B cell (primary cell): ENCODE measurements at regions not wholly inside any gene's neighbourhood (a gene's known extent, or its start where the extent isn't known, plus 50 kb on each side); places are given as distances from the start of the nearest gene placed in this dataset.

ENCODE experiments used
- ATAC-seq: fragments of 200-7000 bp; cut with Tn5 transposase; one replicate; pipeline ENCODE4 v1.10.0; 2021; ENCODE audit warnings: low read depth, mild to moderate bottlenecking, moderate number of reproducible peaks, moderate library complexity
- CTCF ChIA-PET: fragments of 350-600 bp; sonication (Branson Sonifier 250); formaldehyde crosslinking; loops from one replicate; lab custom pipeline; 2021; ENCODE audit warnings: antibody characterized with exemption, inconsistent platforms; lab: Charles Lee
- POLR2A ChIA-PET: fragments of 350-600 bp; sonication (Branson Sonifier 250); formaldehyde crosslinking; loops from one replicate; lab custom pipeline; 2021; ENCODE audit warnings: antibody characterized with exemption; lab: Charles Lee
- DNase-seq: peaks from one replicate; pipeline ENCODE4 v3.0.0; 2013
- H2AFZ ChIP-seq: 2 replicates; pipeline ENCODE4 v1.6.1; 2012; ENCODE audit warnings: mild to moderate bottlenecking, low read depth, low read length; ENCODE audit not compliant: insufficient read depth, poor library complexity, severe bottlenecking
- H3K27ac ChIP-seq, 2 donors: 1 replicate in 1 of 2; 2 replicates in 1 of 2; pipeline ENCODE4 v1.5.1; 2012 to 2013; ENCODE audit warnings: low read length in 2 of 2, mild to moderate bottlenecking in 2 of 2, moderate library complexity in 1 of 2
- H3K27me3 ChIP-seq, 4 experiments: fragments of 200-600 bp in 1 of 4; sonication (generic) in 1 of 4; replicated peaks in 1 of 4; 1 replicate in 2 of 4; 2 replicates in 2 of 4; pipeline versions ENCODE4 v1.6.1 to v1.7.0; 2013 to 2016; ENCODE audit warnings: low read length in 3 of 4, mild to moderate bottlenecking in 2 of 4, mixed read lengths in 1 of 4, moderate library complexity in 1 of 4; ENCODE audit not compliant: insufficient read depth in 4 of 4, control insufficient read depth in 3 of 4; ENCODE audit errors: control extremely low read depth in 1 of 4
- H3K36me3 ChIP-seq, 2 experiments: replicated peaks in 1 of 2; 1 replicate in 1 of 2; 2 replicates in 1 of 2; pipeline versions ENCODE4 v1.6.1 to v1.7.1; 2013; ENCODE audit warnings: low read length in 1 of 2; ENCODE audit not compliant: insufficient read depth in 2 of 2, control insufficient read depth in 1 of 2; ENCODE audit errors: control extremely low read depth in 1 of 2, extremely low read depth in 1 of 2
- H3K4me1 ChIP-seq, 2 donors: fragments of 200-600 bp in 1 of 2; sonication (generic) in 1 of 2; 1 replicate in 1 of 2; 2 replicates in 1 of 2; pipeline versions ENCODE4 v1.5.1 to v1.6.1; 2013 to 2017; ENCODE audit warnings: low read length in 2 of 2; ENCODE audit not compliant: control insufficient read depth in 2 of 2, insufficient read depth in 2 of 2
- H3K4me2 ChIP-seq: replicated peaks from 2 replicates; pipeline ENCODE3; 2012; ENCODE audit warnings: mild to moderate bottlenecking, low read depth, low read length; ENCODE audit not compliant: poor library complexity, severe bottlenecking
- H3K4me3 ChIP-seq, 5 experiments: fragments of 200-600 bp in 1 of 5; sonication (generic) in 1 of 5; 1 replicate in 3 of 5; 2 replicates in 2 of 5; pipeline versions ENCODE4 v1.5.1 to v1.7.0; 2011 to 2016; ENCODE audit warnings: low read length in 4 of 5, mild to moderate bottlenecking in 4 of 5, low read depth in 2 of 5, control low read depth in 1 of 5, moderate library complexity in 1 of 5; ENCODE audit not compliant: insufficient read depth in 1 of 5; ENCODE audit errors: control extremely low read depth in 1 of 5, extremely low read depth in 1 of 5
- H3K79me2 ChIP-seq: fragments of 200-600 bp; sonication (generic); one replicate; pipeline ENCODE4 v1.6.0; 2016; ENCODE audit warnings: low read length; ENCODE audit not compliant: control insufficient read depth, insufficient read depth
- H3K9ac ChIP-seq: fragments of 200-600 bp; sonication (generic); 2 replicates; pipeline ENCODE4 v1.6.1; 2017; ENCODE audit warnings: mild to moderate bottlenecking, low read length, moderate library complexity
- H3K9me3 ChIP-seq, 3 donors: one replicate each; pipeline versions ENCODE4 v1.6.1 to v1.7.1; 2013; ENCODE audit warnings: low read length in 2 of 3; ENCODE audit not compliant: control insufficient read depth in 2 of 3, insufficient read depth in 1 of 3; ENCODE audit errors: control extremely low read depth in 1 of 3
- H4K20me1 ChIP-seq: 2 replicates; pipeline ENCODE4 v1.6.0; 2012; ENCODE audit warnings: mild to moderate bottlenecking, low read length; ENCODE audit not compliant: insufficient read depth, control insufficient read depth, poor library complexity, severe bottlenecking
- H3K27ac Mint-ChIP-seq: one replicate; pipeline ENCODE4 v1.8.0; 2021; ENCODE audit warnings: mixed read lengths
- H3K27me3 Mint-ChIP-seq: one replicate; pipeline ENCODE4 v1.8.0; 2021; ENCODE audit warnings: mixed read lengths
- H3K4me1 Mint-ChIP-seq: one replicate; pipeline ENCODE4 v1.8.0; 2021; ENCODE audit warnings: mixed read lengths
- H3K4me3 Mint-ChIP-seq: one replicate; pipeline ENCODE4 v1.8.0; 2021; ENCODE audit warnings: mixed read lengths
- H3K9me3 Mint-ChIP-seq: one replicate; pipeline ENCODE4 v1.8.0; 2022; ENCODE audit warnings: mixed read lengths; ENCODE audit not compliant: insufficient read depth
- CTCF ChIP-seq: fragments of 200-600 bp; IDR thresholded peaks from one replicate; pipeline ENCODE4 v1.8.0; 2022; ENCODE audit warnings: antibody characterized with exemption, mild to moderate bottlenecking
- EZH2 ChIP-seq: IDR thresholded peaks from 2 replicates; pipeline ENCODE4 v1.6.1; 2012; ENCODE audit warnings: borderline replicate concordance, low read depth, mild to moderate bottlenecking, moderate library complexity, low read length; ENCODE audit not compliant: insufficient read depth, poor library complexity, severe bottlenecking
- WGBS: methylation state at CpG from one replicate; pipeline ENCODE4 v1.1.5; 2013; ENCODE audit warnings: missing lambda C conversion rate; ENCODE audit not compliant: insufficient coverage; 5-methylcytosine and 5-hydroxymethylcytosine counted together
- intact Hi-C: fragments of 100-400 bp; cut with micrococcal nuclease; formaldehyde crosslinking; loops from one replicate; pipeline ENCODE4 v1.10.0; 2022

DNA sequence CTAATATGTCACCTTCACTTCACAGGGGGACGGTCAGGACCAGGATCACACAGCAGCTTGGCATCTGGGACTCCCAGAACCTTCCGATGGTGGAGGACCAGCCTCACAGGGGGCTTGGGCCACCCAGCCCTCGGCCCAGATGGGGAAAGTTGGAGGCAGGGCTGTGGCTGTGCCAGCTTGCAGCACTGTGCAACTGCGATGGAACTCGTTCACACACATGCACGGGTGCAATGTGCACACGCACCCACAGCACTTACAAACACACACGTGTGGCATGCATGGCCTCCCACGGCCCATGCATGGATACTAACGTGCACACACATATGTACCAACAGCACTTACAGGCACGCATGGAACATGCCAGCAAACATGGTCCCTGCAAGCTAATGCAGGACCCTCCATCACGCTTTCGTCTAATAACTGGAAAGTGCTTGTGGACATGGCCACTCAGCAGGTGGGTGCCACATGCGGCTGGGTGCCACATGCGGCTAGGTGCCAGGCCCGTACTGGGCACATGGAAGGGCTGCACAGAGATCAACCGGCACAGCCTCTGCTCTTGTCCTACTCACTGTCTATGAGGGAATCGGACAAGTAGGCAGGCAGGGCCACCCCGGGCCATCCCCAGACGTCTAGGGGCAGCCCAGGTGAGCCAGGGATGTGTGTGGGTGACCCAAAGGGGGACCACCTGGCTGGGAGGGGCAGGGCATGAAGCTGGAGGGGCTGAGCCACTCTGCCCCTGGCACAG, 63.2 kb downstream of the ADRA2C start:
- H3K9me3 Mint-ChIP-seq: no peaks in the 10 kb centered on the region
- Histone ChIP-seq H3K9me3 (no peaks in the 10 kb centered on the region), H2AFZ (no peak overlapping the region), H3K27ac (no peak overlapping the region), H3K4me1 (no peaks in the 10 kb centered on the region), H3K79me2 (no peaks in the 10 kb centered on the region), H3K4me2 (no peak overlapping the region), H3K4me3 (no peak overlapping the region), H3K27me3 (no peaks in the 10 kb centered on the region), H4K20me1 (no peaks in the 10 kb centered on the region), H3K9ac (no peak overlapping the region), H3K36me3 (no peaks in the 10 kb centered on the region)
- no peak for ATAC-seq
- H3K27me3 Mint-ChIP-seq: peaks cover 13% of the 10 kb centered on the region
- 92% methylated on average over 19 of the region's 20 CpGs for WGBS
- intact Hi-C loops: no loop called here
- no peak overlapping the region for H3K27ac Mint-ChIP-seq
- no peak overlapping the region for H3K4me3 Mint-ChIP-seq
- POLR2A ChIA-PET: no interaction called here
- TF ChIP-seq EZH2 (no peak), CTCF (no peak)
- DNase-seq: no peak
- H3K4me1 Mint-ChIP-seq: no peaks in the 10 kb centered on the region
- CTCF ChIA-PET: no interaction called here

DNA sequence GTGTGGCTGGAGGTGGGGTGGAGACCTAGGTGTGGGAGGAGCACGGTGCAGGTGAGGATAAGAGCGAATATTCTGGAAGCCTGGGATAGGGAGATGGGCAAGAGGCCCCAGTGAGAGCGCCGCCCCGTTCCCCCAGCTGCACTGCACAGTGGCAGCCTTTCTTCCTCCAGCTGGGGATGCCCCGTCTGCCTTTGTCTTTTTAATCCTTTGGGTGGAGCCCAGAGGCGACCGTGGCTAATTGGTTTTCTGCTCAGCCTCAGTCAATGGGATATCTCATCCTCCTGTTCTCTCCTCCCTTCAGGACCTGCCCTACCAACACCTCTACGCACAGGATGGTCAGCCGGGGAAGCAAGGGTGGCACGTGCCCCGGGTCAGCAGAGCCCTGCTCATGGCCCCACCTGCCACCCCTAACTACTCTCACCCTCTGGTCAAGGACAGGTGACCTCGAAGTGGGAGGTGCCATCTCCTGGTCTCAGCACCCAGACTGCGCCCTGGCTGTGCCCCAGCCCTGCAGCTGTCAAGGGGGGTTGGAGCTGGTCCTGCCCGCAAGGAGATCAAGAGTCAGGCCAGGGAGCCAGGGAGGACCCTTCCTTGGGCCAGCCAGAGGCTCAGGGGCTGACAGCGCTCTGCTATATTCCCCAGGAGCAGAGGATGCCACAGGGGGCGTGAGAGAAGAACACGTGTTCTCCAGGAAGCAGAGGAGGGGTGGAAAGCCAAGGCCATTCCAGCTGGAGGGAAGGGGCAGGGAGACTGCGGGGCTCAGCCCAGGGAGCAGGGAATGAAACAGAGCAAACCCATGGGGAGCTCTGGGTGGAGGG, 64.0 kb downstream of the ADRA2C start:
- Histone ChIP-seq H3K27ac (no peak overlapping the region), H3K4me3 (no peak overlapping the region), H3K27me3 (peaks cover 0 to 3% (median 0%) of the 10 kb centered on the region in 4 experiments), H4K20me1 (no peaks in the 10 kb centered on the region), H3K79me2 (no peaks in the 10 kb centered on the region), H2AFZ (no peak overlapping the region), H3K36me3 (no peaks in the 10 kb centered on the region), H3K4me2 (no peak overlapping the region), H3K4me1 (no peaks in the 10 kb centered on the region), H3K9me3 (no peaks in the 10 kb centered on the region), H3K9ac (no peak overlapping the region)
- intact Hi-C loops: no loop called here
- Mint-ChIP-seq H3K4me1 (no peaks in the 10 kb centered on the region), H3K27ac (no peak overlapping the region), H3K27me3 (peaks cover 14% of the 10 kb centered on the region), H3K4me3 (no peak overlapping the region), H3K9me3 (no peaks in the 10 kb centered on the region)
- ATAC-seq (no peak), DNase-seq (no peak)
- 73% methylated on average over 14 of the region's 19 CpGs for WGBS
- POLR2A ChIA-PET: no interaction called here
- no peak for TF ChIP-seq CTCF
- TF ChIP-seq EZH2: no peak
- CTCF ChIA-PET: no interaction called here
